Amniotic epithelial cell (primary cell): ENCODE measurements at regions not wholly inside any gene's neighbourhood (a gene's known extent, or its start where the extent isn't known, plus 50 kb on each side); places are given as distances from the start of the nearest gene placed in this dataset.

Experiments used
- DNase-seq: peaks from one replicate; pipeline ENCODE4 v3.0.0-alpha.2; 2010; ENCODE audit warnings: low read depth

DNA sequence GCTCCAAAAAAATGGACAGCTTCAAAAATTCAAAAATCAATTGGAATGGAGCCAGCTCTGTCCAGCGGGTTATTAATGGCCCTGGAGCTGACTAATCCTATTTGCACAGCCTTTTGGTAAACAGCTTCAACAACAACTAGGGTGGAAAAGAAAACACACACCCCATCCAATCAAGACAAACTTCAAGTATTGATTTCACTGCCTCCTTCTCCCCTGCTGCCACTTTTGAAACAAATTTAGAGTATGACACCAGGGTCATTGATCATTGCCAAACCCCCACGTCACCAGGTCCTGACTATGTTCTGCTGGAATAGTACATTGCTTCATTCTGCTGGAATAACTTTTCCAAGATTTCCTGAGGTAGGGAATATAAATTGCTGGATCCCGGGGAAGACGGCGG, 56.8 kb upstream of the GTF3A start:
- DNase-seq, result no peak

DNA sequence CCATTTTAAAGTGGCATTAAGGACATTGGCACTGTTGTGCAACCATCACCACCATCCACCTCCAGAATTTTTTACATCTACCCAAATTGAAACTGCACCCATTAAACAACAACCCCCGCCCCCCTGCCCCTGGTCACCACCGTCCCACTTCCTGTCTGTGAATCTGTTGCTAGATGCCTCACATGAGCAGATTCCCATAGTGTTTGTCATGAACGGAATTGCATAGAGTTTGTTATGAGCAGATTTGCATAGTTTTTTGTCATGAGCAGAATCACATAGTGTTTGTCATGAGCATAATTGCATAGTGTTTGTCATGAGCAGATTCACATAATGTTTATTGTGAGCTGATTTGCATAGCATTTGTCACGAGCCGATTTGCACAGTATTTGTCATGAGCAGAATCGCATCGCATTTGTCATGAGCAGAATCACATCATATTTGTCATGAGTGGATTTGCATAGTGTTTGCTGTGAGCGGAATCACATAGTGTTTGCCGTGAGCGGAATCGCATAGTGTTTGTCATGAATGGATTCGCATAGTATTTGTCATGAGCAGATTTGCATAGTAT, 54.0 kb upstream of the GTF3A start:
- peak; percentile 11 for DNase-seq

DNA sequence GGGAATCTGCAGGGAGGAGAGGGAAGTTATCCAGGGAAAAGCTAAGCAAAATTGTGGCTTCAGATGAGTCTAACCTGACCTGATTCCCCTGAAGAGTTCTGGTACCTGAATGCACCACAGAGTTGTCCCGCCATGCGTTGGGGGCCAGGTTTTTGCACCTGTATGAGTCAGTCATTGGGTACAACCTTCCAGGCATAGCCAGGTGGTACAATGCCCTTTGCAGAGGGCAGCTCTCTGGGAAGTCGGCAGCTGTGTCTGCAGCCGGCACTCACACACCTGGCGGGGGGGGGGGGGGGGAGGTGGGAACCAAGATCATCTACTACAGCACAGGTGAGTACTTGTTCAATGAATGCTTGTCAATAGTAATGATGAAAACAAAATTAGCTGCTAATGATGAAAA, 52.5 kb upstream of the GTF3A start:
- no peak for DNase-seq

DNA sequence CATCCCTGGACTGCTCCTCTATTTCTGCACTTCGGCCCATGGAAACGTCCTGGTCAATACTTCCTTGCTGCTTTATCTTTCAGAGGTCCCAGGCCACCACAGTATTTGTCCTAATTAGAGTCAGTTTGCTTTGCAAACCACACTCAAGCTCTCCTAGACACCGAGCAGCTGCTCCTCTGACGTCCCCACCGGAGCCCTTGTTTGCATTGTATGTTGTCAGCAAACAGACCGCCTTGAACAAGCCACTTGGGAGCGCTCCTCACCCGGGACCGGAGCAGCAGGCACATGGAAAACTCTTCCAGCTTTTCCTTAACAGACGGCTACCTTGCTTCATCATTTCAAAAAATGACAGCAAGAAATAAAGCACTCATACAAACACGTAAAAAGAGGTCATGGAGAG, 51.5 kb upstream of the GTF3A start:
- DNase-seq, result no peak

DNA sequence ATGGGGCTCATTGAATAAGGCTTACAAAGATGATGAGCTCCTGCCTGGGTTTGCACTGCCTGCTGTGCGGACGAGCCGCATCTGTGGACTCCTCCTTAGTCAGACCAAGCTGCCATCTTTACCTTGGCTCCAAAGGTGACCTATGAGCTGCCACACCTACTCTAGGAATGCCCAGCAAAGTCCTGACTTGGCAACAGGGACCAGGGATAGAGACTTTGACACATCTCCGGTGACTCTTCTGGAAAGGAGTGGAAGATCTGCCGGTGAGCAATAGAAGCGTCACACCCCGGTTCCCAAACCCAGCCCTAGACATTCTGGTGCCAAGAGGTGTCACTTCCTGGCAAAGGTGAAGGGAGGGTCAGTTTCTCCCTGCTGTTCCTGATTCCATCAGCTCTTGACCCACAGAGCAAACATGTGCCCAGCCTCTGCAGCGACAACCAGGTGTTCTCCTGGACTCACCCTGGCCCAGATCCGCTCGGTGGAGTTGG, 50.2 kb upstream of the GTF3A start:
- DNase-seq, result no peak
